PC-9 (cell line): ENCODE measurements at regions not wholly inside any gene's neighbourhood (a gene's known extent, or its start where the extent isn't known, plus 50 kb on each side); places are given as distances from the start of the nearest gene placed in this dataset.

Experiments used
- BruUV-seq: library from RNA; stranded (reverse); fragments of 400-500 nt; replicated peaks from 2 replicates; lab custom pipeline; 2021; lab: Mats Ljungman, UMichigan
- CTCF ChIA-PET: fragments of 300-600 bp; sonication (Branson Sonifier 250); formaldehyde crosslinking; loops from one replicate; lab custom pipeline; 2022; ENCODE audit warnings: antibody characterized with exemption; lab: Charles Lee
- POLR2A ChIA-PET: fragments of 300-600 bp; sonication (Branson Sonifier 250); formaldehyde crosslinking; loops from one replicate; lab custom pipeline; 2022; ENCODE audit warnings: antibody characterized with exemption; ENCODE audit not compliant: unreplicated experiment; lab: Charles Lee
- DNase-seq, 2 experiments: peaks; one replicate each; pipeline versions ENCODE4 v3.0.0 to v3.0.0-alpha.2; 2015 to 2022; ENCODE audit warnings: mixed read lengths in 1 of 2
- H2AFZ ChIP-seq: fragments of 200-600 bp; sonication (generic); 2 replicates; pipeline ENCODE4 v1.8.1; 2017; ENCODE audit warnings: antibody characterized with exemption
- H3F3A ChIP-seq: fragments of 200-600 bp; sonication (generic); 2 replicates; pipeline ENCODE4 v1.8.1; 2017; ENCODE audit warnings: antibody characterized with exemption, mild to moderate bottlenecking, low read depth; ENCODE audit not compliant: insufficient read depth
- H3K27ac ChIP-seq: fragments of 200-600 bp; sonication (generic); 2 replicates; pipeline ENCODE4 v1.6.1; 2016; ENCODE audit warnings: mixed run types
- H3K27me3 ChIP-seq: fragments of 200-600 bp; sonication (generic); 2 replicates; pipeline ENCODE4 v1.6.1; 2016; ENCODE audit warnings: low read depth, mixed run types; ENCODE audit not compliant: insufficient read depth
- H3K36me3 ChIP-seq: fragments of 200-600 bp; sonication (generic); 2 replicates; pipeline ENCODE4 v1.6.1; 2016; ENCODE audit warnings: low read depth, mixed run types
- H3K4me1 ChIP-seq: fragments of 200-600 bp; sonication (generic); replicated peaks from 2 replicates; pipeline ENCODE4 v1.6.1; 2016; ENCODE audit warnings: mixed run types; ENCODE audit not compliant: insufficient read depth
- H3K4me2 ChIP-seq: fragments of 200-600 bp; sonication (generic); 2 replicates; pipeline ENCODE4 v1.6.1; 2017; ENCODE audit warnings: mixed run types
- H3K4me3 ChIP-seq: fragments of 200-600 bp; sonication (generic); 2 replicates; pipeline ENCODE4 v1.6.1; 2016; ENCODE audit warnings: mixed run types
- H3K79me2 ChIP-seq: fragments of 200-600 bp; sonication (generic); 2 replicates; pipeline ENCODE4 v1.6.1; 2017; ENCODE audit warnings: low read depth, mixed run types
- H3K9me2 ChIP-seq: fragments of 200-600 bp; sonication (generic); 2 replicates; pipeline ENCODE4 v1.8.1; 2017; ENCODE audit warnings: mild to moderate bottlenecking; ENCODE audit not compliant: insufficient read depth
- H3K9me3 ChIP-seq: fragments of 200-600 bp; sonication (generic); 2 replicates; pipeline ENCODE4 v1.8.1; 2016; ENCODE audit warnings: low read depth; ENCODE audit not compliant: insufficient read depth
- H4K20me1 ChIP-seq: fragments of 200-600 bp; sonication (generic); 2 replicates; pipeline ENCODE4 v1.8.1; 2017; ENCODE audit not compliant: insufficient read depth
- CTCF ChIP-seq: fragments of 200-600 bp; sonication (generic); conservative IDR thresholded peaks from 2 replicates; pipeline ENCODE4 v1.6.1; 2017; ENCODE audit warnings: mixed run types, antibody characterized with exemption, mild to moderate bottlenecking, moderate library complexity
- EZH2 ChIP-seq: fragments of 200-600 bp; sonication (generic); IDR thresholded peaks from 2 replicates; pipeline ENCODE4 v1.8.0; 2017; ENCODE audit warnings: antibody characterized with exemption, low read depth
- intact Hi-C: fragments of 100-400 bp; cut with micrococcal nuclease; formaldehyde crosslinking; loops from one replicate; pipeline ENCODE4 v1.10.0; 2022; ENCODE audit not compliant: unreplicated experiment

DNA sequence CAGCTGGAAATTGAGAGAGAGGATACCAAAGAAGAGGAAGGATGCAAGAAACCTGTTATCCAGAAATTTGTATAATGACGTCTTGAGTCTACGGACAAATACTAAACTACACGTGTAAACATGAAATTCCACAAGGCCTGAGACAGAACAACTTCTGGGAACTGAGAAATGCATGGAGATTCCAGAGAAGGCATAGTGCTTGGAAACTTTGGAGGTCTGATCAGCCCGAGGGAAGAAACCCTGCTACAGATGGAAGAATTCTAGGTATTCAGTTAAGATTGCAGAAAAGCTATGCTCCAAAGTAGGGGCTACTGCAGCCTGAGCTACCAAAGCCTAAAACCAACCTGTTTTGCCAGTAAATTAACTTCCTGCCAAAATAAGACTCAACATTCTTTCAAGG lies 120.4 kb downstream of the PDCL3 start:
- intact Hi-C loops: no loop called here
- no peak for DNase-seq
- Histone ChIP-seq H3K4me3 (no peak overlapping the region), H2AFZ (no peak overlapping the region), H4K20me1 (no peaks in the 10 kb centered on the region), H3K27ac (no peak overlapping the region), H3K4me1 (no peaks in the 10 kb centered on the region), H3K36me3 (no peaks in the 10 kb centered on the region), H3K4me2 (no peak overlapping the region), H3K79me2 (no peaks in the 10 kb centered on the region), H3K9me2 (no peaks in the 10 kb centered on the region), H3K27me3 (no peaks in the 10 kb centered on the region), H3F3A (no peaks in the 10 kb centered on the region), H3K9me3 (peaks cover 3% of the 10 kb centered on the region; the same call in 1 of the 2 replicates)
- CTCF ChIA-PET: no interaction called here
- TF ChIP-seq CTCF (no peak), EZH2 (no peak)
- POLR2A ChIA-PET: no interaction called here
- BruUV-seq: no TSS peak

DNA sequence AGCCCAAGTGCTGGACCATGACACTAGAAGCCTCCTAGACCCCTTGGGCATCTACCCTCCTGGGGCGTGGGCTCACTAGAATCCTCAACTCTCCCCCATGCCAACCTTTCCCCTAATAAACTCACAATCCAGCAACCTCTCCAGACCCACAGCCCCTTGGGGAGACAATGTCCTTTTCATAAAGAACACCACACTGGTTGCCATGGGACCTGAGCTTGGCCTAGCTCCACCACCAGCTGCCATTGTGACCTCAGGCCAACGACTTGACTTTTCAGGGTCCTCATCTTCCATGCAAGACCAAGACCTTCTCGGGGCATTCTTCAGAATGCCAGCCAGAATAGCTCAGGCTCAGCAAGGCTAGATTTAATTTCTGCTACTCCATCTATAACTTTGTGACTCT lies 128.1 kb upstream of the NPAS2 start:
- Histone ChIP-seq H2AFZ (no peak overlapping the region), H3K36me3 (no peaks in the 10 kb centered on the region), H3K27me3 (no peaks in the 10 kb centered on the region), H3F3A (no peaks in the 10 kb centered on the region), H3K4me1 (no peaks in the 10 kb centered on the region), H3K79me2 (no peaks in the 10 kb centered on the region), H3K4me2 (no peak overlapping the region), H3K27ac (no peak overlapping the region), H3K4me3 (no peak overlapping the region), H3K9me2 (no peaks in the 10 kb centered on the region), H3K9me3 (peaks cover 12% of the 10 kb centered on the region; the same call in 1 of the 2 replicates), H4K20me1 (no peaks in the 10 kb centered on the region)
- ChIA-PET POLR2A (interaction anchor here (0.7 kb wide), 1 partner anchor 62 kb away, joined by 4 read pairs; no protein-coding TSS in a partner anchor), CTCF (no interaction called here)
- no TSS peak for BruUV-seq
- no peak for TF ChIP-seq EZH2
- TF ChIP-seq CTCF: no peak
- intact Hi-C loops: no loop called here
- no peak for DNase-seq

DNA sequence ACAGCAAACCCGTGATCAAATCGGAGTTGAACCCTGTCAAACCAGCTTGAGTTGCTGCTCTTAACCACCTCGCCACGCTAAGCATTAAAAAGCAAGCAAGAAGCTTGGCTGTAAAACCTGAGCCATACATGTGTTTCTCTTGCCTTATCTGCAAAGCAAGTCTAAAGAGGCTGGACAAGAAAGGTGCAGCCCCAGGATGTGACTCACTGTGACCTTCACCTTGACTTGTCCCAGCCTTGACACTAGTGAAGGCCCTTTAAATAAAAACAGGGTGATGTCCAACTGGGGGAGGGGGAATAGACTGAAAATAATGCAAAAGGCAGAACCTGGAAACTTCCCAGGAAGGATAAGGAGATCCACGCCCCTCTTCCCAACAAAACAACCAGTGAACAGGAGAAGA lies 127.6 kb upstream of the NPAS2 start:
- CTCF ChIA-PET: no interaction called here
- no peak overlapping the region for H2AFZ ChIP-seq
- intact Hi-C loops: no loop called here
- DNase-seq: no peak
- no peaks in the 10 kb centered on the region for H3K36me3 ChIP-seq
- no TSS peak for BruUV-seq
- POLR2A ChIA-PET: interaction anchor here (0.7 kb wide), 1 partner anchor 61 kb away, joined by 4 read pairs; no protein-coding TSS in a partner anchor
- H3K9me2 ChIP-seq: no peaks in the 10 kb centered on the region
- H4K20me1 ChIP-seq: no peaks in the 10 kb centered on the region
- no peak overlapping the region for H3K27ac ChIP-seq
- H3K4me3 ChIP-seq: no peak overlapping the region
- no peaks in the 10 kb centered on the region for H3K27me3 ChIP-seq
- H3F3A ChIP-seq: no peaks in the 10 kb centered on the region
- no peak overlapping the region for H3K4me2 ChIP-seq
- H3K4me1 ChIP-seq: no peaks in the 10 kb centered on the region
- no peaks in the 10 kb centered on the region for H3K79me2 ChIP-seq
- peaks cover 13% of the 10 kb centered on the region; the same call in 1 of the 2 replicates for H3K9me3 ChIP-seq
- TF ChIP-seq EZH2 (no peak), CTCF (no peak)
